ENCODE measurements at regions not wholly inside any gene's neighbourhood (a gene's known extent, or its start where the extent isn't known, plus 50 kb on each side); places are given as distances from the start of the nearest gene placed in this dataset.

DNA sequence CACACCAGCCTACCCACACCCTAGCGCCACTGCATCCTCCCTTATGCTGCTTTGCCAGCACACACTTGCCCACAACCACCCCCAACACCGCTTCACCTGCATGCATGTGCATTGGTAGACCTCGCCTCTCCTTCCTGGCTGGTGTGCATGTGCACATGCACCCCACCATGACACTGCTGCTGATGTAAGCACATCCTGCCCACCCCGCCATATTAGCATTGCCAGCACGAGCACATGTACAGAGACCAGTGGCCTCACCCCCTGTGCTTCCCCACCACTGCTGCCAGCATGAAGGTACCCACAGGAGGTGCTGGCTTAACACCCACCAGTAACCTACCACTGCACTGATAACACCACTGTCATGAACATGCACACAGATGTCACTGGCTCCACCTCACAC, 218.2 kb downstream of the SLCO4C1 start:
- TF ChIP-seq, protein P1, sequence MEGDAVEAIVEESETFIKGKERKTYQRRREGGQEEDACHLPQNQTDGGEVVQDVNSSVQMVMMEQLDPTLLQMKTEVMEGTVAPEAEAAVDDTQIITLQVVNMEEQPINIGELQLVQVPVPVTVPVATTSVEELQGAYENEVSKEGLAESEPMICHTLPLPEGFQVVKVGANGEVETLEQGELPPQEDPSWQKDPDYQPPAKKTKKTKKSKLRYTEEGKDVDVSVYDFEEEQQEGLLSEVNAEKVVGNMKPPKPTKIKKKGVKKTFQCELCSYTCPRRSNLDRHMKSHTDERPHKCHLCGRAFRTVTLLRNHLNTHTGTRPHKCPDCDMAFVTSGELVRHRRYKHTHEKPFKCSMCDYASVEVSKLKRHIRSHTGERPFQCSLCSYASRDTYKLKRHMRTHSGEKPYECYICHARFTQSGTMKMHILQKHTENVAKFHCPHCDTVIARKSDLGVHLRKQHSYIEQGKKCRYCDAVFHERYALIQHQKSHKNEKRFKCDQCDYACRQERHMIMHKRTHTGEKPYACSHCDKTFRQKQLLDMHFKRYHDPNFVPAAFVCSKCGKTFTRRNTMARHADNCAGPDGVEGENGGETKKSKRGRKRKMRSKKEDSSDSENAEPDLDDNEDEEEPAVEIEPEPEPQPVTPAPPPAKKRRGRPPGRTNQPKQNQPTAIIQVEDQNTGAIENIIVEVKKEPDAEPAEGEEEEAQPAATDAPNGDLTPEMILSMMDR (IDR thresholded peaks at IDR 0.05), result no peak
- TF ChIP-seq POLR2A (IDR thresholded peaks at IDR 0.05), result no peak

Data from uterus (tissue), 2 donors.